ENCODE measurements at regions not wholly inside any gene's neighbourhood (a gene's known extent, or its start where the extent isn't known, plus 50 kb on each side); places are given as distances from the start of the nearest gene placed in this dataset.
"Not testable (repeated sequence)": the region's sequence is repeated elsewhere in the genome, so short reads cannot be mapped to it uniquely, and the experiment has no call there.

DNA sequence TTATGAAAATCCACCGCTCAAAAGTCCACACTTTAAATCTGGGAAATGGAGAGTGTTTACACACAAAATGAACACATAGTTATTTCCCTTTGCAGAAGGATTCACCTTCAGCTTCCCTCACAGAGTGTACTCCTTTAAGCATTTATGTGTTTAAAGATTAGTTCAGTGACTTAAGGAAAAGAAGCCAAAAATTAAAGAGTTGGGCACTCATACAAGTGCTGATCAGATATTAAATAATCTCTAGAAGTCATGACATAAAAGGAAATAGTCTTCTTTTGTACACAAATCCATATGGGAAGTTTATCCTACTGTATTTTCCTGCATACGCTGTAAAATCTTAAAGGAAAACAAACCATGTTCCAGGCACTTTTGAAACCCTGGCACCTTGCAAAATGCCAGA lies 174.2 kb downstream of the LNPK start:
- no peak for DNase-seq

GRCh38 chr2:175824243-175824642 lies 177.8 kb downstream of the LNPK start:
- no peak for DNase-seq

DNA sequence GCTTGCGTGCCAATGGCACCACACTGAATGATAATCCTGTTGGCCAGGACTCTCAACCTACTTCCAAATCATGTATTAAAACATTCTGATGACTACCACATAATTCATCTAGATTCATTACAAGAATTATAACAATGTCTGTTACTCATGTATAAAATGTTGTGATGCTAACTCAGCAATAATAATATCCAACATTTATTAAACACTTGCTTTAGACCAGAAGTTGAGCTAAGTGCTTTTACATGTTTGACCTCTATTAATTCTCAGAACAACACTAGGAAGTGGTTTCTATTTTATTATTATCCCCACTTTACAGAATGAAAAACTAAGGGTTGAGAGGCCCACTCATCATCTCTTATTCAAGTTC lies 178.4 kb downstream of the LNPK start:
- DNase-seq: no peak

DNA sequence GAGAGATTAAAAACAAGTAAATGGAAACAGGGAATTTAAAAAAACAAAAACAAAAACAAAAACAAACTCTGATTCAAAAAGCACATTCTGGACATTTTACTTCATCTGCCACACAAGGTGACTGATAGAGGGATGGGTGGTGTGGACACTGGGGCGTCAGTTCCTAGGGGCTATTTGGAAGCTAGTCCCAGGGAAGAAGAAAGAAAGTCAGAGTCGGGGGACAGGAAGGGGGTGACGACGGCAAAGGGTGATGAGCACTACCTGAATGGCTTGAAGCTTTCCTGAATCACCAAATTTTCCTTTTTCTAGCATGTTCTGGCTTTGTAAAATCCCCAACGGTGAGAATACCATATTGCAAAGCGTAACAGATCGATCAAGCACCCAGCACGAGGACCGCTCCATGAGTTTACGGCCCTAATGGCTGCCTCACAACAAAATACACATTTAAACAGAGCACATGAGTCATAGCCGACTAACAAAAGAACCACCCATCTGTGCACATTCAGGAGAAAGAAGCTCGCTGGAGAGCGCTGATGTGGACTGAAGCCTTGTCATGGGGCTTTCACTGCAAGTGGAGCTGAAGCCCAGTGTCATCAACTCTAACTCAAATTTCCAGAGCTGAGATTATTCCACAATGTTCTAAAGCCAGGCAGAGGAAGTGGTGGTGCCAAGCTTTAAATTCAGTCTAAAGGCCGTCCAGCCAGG lies 178.9 kb downstream of the LNPK start:
- no peak for DNase-seq

GRCh38 chr2:175817221-175817620 lies 184.8 kb downstream of the LNPK start:
- no peak for DNase-seq

GRCh38 chr2:175815537-175815936 lies 186.5 kb downstream of the LNPK start:
- DNase-seq: no peak

DNA sequence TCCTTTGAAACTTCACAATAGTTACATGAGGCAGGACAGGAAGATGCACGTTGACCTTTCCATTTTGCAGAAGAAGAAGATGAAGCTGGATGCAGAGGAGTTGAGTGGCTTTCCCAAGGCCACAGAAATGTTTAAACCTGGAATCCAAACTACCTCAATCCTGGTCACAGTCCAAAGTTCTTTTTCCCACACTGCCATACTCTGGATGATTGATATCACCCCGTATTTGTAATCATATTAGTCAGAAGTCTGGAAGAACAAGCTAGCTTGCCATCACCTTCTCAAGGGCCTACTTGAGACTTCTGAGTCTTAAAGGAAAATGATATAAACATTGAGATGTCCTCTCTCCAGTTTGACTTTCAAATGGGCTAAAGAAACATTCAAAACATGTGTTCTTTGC lies 190.1 kb downstream of the LNPK start:
- DNase-seq: no peak

- DNase-seq: no peak
Observed at GRCh38 chr2:175808858-175809257, 193.2 kb downstream of the LNPK start.

GRCh38 chr2:175808078-175808477 lies 194.0 kb downstream of the LNPK start:
- no peak for DNase-seq

GRCh38 chr2:175807031-175807873 lies 194.8 kb downstream of the LNPK start:
- no peak for DNase-seq

GRCh38 chr2:175806570-175806969 lies 195.5 kb downstream of the LNPK start:
- DNase-seq: no peak

GRCh38 chr2:175806125-175806490 lies 196.0 kb downstream of the LNPK start:
- no peak for DNase-seq

DNA sequence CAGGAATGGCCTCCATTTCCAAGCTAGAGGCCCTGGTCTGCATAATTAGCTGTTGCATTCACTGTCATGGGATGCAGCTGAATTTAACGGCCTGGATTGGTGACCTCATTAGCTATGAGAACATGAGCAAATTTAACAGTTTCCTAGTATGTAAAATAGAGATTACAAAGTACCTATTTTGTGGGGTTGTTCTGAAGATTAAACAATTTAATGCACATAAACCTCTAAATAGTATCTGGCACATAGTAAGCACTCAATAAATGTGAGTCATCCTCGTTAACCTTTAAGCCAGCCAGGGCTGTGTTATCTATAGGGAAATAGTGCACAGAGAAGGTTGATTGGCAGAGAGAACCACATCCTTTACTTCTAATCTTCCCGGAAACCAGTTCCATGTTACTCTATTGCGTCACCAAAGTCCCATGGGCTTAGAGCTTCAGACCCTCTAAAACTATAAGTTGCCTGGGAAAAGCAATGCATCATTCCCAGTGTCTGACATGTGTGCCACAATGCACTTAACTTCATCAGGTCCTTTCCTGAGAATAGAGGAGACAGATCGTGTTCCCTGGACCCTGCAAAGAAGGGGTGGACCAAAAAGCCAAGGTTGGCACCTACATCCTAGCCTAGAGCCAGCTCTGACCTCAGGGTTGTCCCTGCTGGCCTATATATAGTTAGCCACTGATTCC lies 196.5 kb downstream of the LNPK start:
- DNase-seq: no peak

DNA sequence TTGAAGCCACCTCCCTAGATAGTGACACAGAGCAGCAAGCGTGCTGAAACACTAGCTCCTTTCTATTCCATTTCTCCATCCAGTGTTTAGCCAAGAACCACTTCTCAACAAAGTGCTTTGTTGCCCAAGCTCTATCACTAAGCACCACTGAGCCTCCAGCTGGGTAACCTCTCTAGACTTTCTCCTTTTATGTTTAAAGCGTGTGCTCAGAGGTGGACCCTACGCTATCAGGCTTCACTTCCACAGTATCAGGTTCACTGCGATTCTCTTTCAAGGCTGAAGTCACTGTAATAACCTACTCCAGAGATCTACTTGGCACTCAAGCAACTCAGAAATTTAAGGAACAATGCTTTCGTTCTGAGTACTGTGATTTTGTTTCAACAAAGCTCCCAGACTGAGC lies 197.9 kb downstream of the LNPK start:
- no peak for DNase-seq

- not testable (repeated sequence) for DNase-seq
Observed at GRCh38 chr2:175796422-175796821, 205.6 kb downstream of the LNPK start.

DNA sequence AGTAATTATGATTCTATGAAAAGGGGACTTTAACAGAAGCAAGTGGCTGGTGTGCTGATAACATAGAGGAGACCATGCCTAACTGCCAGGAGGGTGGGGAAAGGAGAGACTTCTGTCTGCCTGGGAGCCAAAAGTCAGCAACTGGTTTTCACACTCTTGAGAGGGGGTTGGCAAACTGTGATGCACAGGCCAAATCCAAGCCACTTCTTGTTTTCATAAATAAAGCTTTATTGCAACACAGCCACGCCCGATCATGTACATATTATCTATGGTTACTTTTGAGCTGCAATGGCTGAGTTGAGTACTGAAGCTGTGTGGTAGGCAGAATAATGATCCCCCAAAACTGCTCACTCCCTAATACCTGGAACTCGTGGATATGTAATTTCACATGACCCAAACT lies 208.4 kb downstream of the LNPK start:
- DNase-seq: no peak

- DNase-seq: no peak
Observed at GRCh38 chr2:175792881-175793280, 209.2 kb downstream of the LNPK start.

DNA sequence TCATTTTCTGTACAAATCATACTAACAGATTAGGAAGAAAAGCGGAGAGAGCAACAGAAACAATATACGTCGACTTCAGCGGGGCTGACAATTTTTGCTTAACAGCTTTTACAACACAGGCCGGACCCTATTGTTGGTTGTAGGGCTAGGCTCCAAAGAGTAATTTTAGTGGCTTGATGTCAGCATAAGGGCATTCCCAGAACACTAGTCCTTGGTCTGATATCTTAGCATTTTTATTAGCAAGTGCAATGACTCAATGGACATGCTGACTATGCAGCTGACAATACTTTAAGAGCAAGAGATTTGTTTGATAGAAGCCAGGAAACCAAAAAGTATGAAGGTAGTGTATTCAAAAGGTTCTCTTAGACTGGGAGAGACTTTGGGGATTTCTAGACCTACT lies 209.9 kb downstream of the LNPK start:
- DNase-seq: no peak

DNA sequence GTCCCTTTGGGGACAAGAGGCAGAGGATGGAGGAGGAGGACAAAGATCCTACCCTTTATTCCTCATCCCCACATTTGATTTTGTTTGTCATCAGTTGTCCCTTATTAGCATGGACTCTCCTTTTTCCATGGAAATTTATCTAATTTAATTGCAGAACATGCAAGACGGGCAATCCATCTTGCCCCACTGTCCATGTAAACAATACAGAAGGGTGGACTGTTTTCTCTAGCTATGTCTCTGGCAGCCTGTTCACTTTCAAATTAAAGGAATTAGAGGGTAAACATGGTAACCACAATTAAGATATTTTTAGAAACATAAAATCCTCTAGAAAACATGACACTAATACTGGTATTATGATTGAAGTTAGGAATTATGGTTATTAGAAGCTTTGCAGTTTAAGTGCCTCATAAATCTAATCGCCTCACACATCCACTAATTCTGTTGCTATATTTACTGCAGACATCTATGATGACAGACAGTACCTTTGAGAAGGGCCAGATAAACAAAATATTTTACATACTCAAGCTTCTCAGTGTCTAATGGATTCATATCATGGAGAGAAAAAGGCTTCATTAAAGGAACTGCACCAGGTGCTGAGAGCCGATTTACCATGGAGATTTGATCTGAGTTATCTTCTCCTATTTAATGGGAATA lies 215.5 kb downstream of the LNPK start:
- no peak for DNase-seq

DNA sequence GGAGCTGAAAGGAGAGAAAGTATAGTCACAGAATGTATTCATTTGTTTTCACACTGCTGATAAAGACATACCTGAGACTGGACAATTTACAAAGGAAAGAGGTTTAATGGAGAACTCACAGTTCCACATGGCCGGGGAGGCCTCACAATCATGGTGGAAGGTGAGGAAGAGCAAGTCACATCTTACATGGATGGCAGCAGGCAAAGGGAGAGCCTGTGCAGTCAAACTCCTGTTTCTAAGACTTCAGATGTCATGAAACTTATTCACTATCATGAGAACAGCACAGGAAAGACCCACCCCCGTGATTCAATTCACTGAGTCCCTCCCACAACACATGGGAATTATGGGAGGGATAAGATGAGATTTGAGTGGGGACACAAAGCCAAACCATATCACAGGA lies 224.7 kb downstream of the LNPK start:
- not testable (repeated sequence) for DNase-seq

DNA sequence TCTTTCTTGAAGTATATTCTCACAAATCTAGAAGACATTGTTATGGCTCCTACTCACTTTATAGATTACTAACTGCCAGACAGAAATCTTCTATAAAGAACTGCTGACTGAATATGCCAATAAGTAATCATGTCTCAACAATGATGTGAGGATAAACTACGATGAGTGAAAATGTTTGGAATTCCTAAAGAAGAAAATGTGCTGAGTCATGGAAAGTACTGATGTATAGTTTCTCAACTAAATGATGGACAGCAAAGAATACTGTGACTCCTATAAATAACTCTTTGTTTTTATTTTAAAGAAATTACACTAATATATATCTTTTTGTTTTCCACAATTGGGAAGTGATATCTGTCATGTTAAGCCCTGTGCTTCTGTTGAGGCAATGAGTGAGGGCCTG lies 232.9 kb downstream of the LNPK start:
- no peak for DNase-seq

GRCh38 chr2:175766880-175767279 lies 235.2 kb downstream of the LNPK start:
- no peak for DNase-seq

GRCh38 chr2:175755656-175756386 lies 246.2 kb downstream of the LNPK start:
- DNase-seq: no peak

Measured in stimulated activated CD4-positive, alpha-beta T cell treated with anti-CD3 and anti-CD28 coated beads, Interleukin-2, amount 100 ng/mL, for 48 hours (primary cell).